HG03103 (cell line): ENCODE measurements at regions not wholly inside any gene's neighbourhood (a gene's known extent, or its start where the extent isn't known, plus 50 kb on each side); places are given as distances from the start of the nearest gene placed in this dataset.
"Not testable (repeated sequence)": the region's sequence is repeated elsewhere in the genome, so short reads cannot be mapped to it uniquely, and the experiment has no call there.

Experiments
- ATAC-seq: cut with Tn5 transposase; IDR thresholded peaks from one replicate; pipeline ENCODE4 v1.9.1; 2021; ENCODE audit warnings: low read depth; ENCODE audit not compliant: unreplicated experiment

DNA sequence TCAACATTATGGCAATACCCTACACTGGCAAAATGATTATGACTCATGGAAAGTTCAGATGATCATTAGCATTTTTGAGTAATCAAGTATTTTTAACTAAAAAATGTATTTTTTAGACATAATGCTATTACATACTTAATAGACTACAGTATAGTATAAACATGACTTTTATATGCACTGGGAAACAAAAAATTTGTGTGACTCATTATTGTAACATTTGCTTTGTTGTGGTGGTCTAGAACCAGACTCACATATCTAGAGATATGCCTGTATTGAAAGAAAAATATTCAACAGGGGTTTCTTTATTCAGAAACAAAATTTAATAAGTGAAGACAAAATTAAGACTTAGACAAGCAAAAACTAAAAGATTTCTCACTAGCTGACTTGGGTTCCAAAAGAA is 385.3 kb upstream of the RIOK2 start:
- no peak for ATAC-seq

- no peak for ATAC-seq
Measured at GRCh38 chr5:97570242-97570641, 387.2 kb upstream of the RIOK2 start.

GRCh38 chr5:97575322-97575721 is 392.3 kb upstream of the RIOK2 start:
- no peak for ATAC-seq

- no peak for ATAC-seq
Measured at GRCh38 chr5:97576956-97577355, 393.9 kb upstream of the RIOK2 start.

DNA sequence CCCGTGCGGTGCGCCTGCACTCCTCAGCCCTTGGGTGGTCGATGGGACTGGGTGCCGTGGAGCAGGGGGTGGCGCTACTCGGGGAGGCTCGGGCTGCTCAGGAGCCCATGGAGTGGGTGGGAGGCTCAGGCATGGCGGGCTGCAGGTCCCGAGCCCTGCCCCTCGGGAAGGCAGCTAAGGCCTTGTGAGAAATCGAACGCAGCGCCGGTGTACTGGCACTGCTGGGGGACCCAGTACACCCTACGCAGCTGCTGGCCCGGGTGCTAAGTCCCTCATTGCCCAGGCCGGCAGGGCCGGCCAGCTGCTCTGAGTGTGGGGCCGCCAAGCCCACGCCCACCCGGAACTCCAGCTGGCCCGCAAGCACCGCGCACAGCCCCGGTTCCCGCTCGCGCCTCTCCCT is 396.9 kb upstream of the RIOK2 start:
- not testable (repeated sequence) for ATAC-seq

GRCh38 chr5:97580746-97581145 is 397.7 kb upstream of the RIOK2 start:
- ATAC-seq, result no peak

DNA sequence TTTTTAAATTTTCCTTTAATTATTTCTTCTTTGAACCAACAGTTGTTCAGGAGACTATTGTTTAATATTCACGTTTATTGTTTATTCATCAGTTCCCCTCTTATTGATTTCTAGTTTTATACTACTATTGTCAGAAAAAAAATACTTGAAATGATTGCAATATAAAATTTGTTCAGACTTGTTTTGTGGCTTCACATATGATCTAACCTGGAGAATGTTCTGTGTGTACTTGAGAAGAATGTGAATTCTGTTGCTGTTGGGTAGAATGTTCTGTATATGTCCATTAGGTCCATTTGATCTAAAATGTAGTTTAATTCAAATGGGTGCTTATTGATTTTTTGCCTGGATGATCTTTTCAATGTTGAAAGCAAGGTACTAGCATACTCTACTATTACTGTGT is 408.7 kb upstream of the RIOK2 start:
- ATAC-seq, result no peak

GRCh38 chr5:97600486-97600885 is 417.4 kb upstream of the RIOK2 start:
- ATAC-seq, result no peak

- ATAC-seq, result no peak
Measured at GRCh38 chr5:97601651-97602050, 418.6 kb upstream of the RIOK2 start.

DNA sequence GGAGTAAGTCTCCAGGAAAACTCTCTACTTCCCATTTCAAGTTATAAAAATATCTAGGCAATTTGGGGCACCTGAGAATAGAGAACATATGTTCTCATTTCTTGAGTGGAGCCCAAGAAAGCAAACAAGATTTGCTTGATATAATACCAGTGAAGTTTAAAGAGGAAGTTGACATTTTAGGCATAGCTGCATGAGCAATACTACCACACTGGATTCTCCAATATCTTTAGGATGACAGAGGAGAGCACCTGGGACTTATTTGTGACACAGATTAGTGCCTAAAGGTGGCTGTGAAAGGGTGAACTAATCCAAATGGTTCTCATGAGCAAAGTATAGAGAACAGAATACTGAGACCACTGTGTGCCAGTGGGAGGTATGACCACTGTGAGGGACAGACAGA is 423.5 kb upstream of the RIOK2 start:
- ATAC-seq, result no peak

DNA sequence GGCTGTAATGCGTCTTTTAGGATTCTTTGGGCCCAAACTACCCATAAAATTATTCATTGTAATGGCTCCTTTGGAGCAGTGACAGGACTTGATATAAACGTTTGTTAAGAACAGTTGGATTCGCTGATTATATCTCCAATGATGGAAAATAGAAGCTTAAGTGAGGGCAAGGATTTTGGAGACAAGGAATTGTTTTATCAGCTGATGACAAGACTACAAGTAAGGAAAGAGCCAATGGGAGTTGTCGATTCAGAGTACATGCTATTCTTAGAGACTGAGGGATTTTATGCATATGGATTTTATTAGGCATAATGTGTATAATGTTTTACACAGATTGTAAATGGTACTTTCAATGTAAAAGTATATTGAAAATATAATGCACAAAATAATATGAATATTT is 425.5 kb upstream of the RIOK2 start:
- ATAC-seq, result no peak

- ATAC-seq, result no peak
Measured at GRCh38 chr5:97618721-97619120, 435.7 kb upstream of the RIOK2 start.

- no peak for ATAC-seq
Measured at GRCh38 chr5:97623441-97623840, 440.4 kb upstream of the RIOK2 start.

GRCh38 chr5:97624886-97625285 is 441.8 kb upstream of the RIOK2 start:
- ATAC-seq, result no peak

- no peak for ATAC-seq
Measured at GRCh38 chr5:97627272-97627671, 444.2 kb upstream of the RIOK2 start.

DNA sequence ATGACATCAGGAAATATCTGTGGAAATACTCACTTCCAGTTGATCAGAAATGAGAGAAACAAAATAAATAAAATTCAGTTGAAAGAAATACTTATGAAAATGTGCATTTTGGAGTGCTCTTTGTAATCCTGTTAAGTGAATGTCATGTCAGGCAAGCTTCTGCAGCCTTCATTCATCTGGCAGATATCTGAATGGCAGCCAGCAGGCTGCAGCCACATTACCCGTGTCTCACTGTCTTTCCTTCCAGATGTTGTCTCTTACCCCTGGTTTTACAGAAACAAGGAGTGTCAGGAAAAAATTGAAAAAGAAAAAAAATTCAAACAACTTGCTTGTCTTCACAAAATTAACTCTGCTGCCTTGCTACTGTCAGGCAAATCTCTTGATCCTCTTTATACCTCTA is 445.0 kb upstream of the RIOK2 start:
- ATAC-seq, result no peak

GRCh38 chr5:97628807-97629206 is 445.8 kb upstream of the RIOK2 start:
- ATAC-seq, result no peak

GRCh38 chr5:97629276-97629675 is 446.2 kb upstream of the RIOK2 start:
- no peak for ATAC-seq

DNA sequence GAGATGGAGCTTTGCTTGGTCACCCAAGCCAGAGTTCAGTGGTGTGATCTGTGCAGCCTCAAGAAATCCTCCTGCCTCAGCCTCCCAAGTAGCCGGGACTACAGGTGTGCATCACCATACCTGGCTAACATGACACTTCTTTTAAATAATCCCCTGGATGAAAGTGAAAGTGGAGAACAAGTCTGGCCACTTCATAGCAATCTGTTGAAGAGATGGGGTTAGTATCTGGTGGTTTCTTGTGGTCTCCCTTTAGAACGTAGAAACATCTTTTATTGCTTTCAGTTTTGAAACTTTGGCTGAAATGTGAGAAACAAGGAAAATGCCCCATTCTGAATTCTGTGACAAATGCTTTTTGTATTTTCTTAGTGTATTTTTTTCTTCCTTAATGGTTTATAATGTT is 452.5 kb upstream of the RIOK2 start:
- no peak for ATAC-seq

GRCh38 chr5:97636766-97637165 is 453.7 kb upstream of the RIOK2 start:
- ATAC-seq, result no peak

- no peak for ATAC-seq
Measured at GRCh38 chr5:97641081-97641480, 458.0 kb upstream of the RIOK2 start.

DNA sequence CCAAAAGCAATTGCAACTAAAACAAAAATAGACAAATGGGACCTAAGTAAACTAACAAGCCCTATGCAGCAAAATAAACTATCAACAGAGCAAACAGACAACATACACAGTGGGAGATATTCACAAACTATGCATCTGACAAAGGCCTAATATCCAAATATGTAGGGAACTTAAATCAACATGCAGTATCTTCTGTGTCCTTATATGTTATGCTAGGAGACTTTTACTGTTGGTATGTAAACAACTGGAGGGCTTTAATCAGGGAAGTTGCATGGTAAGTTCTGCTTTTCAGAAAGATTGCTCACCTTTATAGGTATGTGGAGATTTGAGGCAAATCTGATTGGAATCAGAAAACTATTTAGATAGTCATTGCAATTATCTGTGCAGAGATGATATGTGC is 461.2 kb upstream of the RIOK2 start:
- no peak for ATAC-seq

- no peak for ATAC-seq
Measured at GRCh38 chr5:97644896-97645295, 461.8 kb upstream of the RIOK2 start.

- ATAC-seq, result no peak
Measured at GRCh38 chr5:97657239-97657638, 474.2 kb upstream of the RIOK2 start.
